Mucosa of descending colon (tissue), 3 donors: ENCODE measurements at regions not wholly inside any gene's neighbourhood (a gene's known extent, or its start where the extent isn't known, plus 50 kb on each side); places are given as distances from the start of the nearest gene placed in this dataset.

Experiments
- ATAC-seq: fragments of 200-7000 bp; cut with Tn5 transposase; one replicate; pipeline ENCODE4 v1.9.1; 2020; ENCODE audit warnings: mild to moderate bottlenecking, moderate library complexity
- DNase-seq, 3 donors: peaks; one replicate each; pipeline ENCODE4 v3.0.0-alpha.2; 2020
- H3K36me3 ChIP-seq: fragments of 200-600 bp; one replicate; pipeline ENCODE4 v1.8.0; 2021; ENCODE audit warnings: low read depth, mild to moderate bottlenecking
- H3K4me1 ChIP-seq: fragments of 200-600 bp; one replicate; pipeline ENCODE4 v1.8.0; 2021; ENCODE audit warnings: low read depth, mild to moderate bottlenecking
- H3K4me3 ChIP-seq: fragments of 200-600 bp; one replicate; pipeline ENCODE4 v1.8.0; 2021; ENCODE audit warnings: mild to moderate bottlenecking
- H3K9me3 ChIP-seq: fragments of 200-600 bp; one replicate; pipeline ENCODE4 v1.8.0; 2021; ENCODE audit warnings: mild to moderate bottlenecking
- CTCF ChIP-seq: fragments of 200-600 bp; IDR thresholded peaks from one replicate; pipeline ENCODE4 v1.8.0; 2022; ENCODE audit warnings: antibody characterized with exemption, mild to moderate bottlenecking
- intact Hi-C, 2 donors: fragments of 100-400 bp; cut with DNase I in 1 of 2; cut with micrococcal nuclease in 1 of 2; formaldehyde crosslinking; loops; one replicate each; pipeline versions ENCODE4 v1.11.0 to v1.11.1; 2022; cut with DNase I, micrococcal nuclease
- donor health status: DM: no; HTN: no; CAD: no; lungs with moderate emphysema.
- donor health status: DM: no; HTN: no; CAD: no.
- donor health status: DM: no; HTN: yes; CAD: no.

GRCh38 chr9:13941714-13942113, 372.2 kb downstream of the NFIB start:
- no peak for ATAC-seq
- no peak for DNase-seq
- H3K36me3 ChIP-seq = no peaks in the 10 kb centered on the region
- H3K9me3 ChIP-seq = no peaks in the 10 kb centered on the region
- intact Hi-C loops = no loop called here
- no peak overlapping the region for H3K4me3 ChIP-seq
- no peaks in the 10 kb centered on the region for H3K4me1 ChIP-seq
- TF ChIP-seq CTCF = no peak

GRCh38 chr9:13939701-13940490, 374.0 kb downstream of the NFIB start:
- no peaks in the 10 kb centered on the region for H3K36me3 ChIP-seq
- no peak for DNase-seq
- no peak for ATAC-seq
- H3K9me3 ChIP-seq = no peaks in the 10 kb centered on the region
- H3K4me3 ChIP-seq = no peak overlapping the region
- H3K4me1 ChIP-seq = no peaks in the 10 kb centered on the region
- TF ChIP-seq CTCF = no peak
- intact Hi-C loops = no loop called here

GRCh38 chr9:13939134-13939533, 374.8 kb downstream of the NFIB start:
- intact Hi-C loops = no loop called here
- no peak overlapping the region for H3K4me3 ChIP-seq
- no peaks in the 10 kb centered on the region for H3K9me3 ChIP-seq
- DNase-seq (no peak), ATAC-seq (no peak)
- H3K4me1 ChIP-seq = no peaks in the 10 kb centered on the region
- H3K36me3 ChIP-seq = no peaks in the 10 kb centered on the region
- TF ChIP-seq CTCF = no peak

GRCh38 chr9:13934416-13934815, 379.5 kb downstream of the NFIB start:
- Histone ChIP-seq H3K9me3 (no peaks in the 10 kb centered on the region), H3K4me3 (no peak overlapping the region), H3K36me3 (no peaks in the 10 kb centered on the region), H3K4me1 (no peaks in the 10 kb centered on the region)
- intact Hi-C loops = no loop called here
- no peak for TF ChIP-seq CTCF
- no peak for ATAC-seq
- no peak for DNase-seq

GRCh38 chr9:13933268-13933656, 380.7 kb downstream of the NFIB start:
- H3K9me3 ChIP-seq = no peaks in the 10 kb centered on the region
- intact Hi-C loops = no loop called here
- no peaks in the 10 kb centered on the region for H3K36me3 ChIP-seq
- DNase-seq = no peak
- no peaks in the 10 kb centered on the region for H3K4me1 ChIP-seq
- no peak for TF ChIP-seq CTCF
- H3K4me3 ChIP-seq = no peak overlapping the region
- ATAC-seq = no peak
